H54 (cell line): ENCODE measurements at regions not wholly inside any gene's neighbourhood (a gene's known extent, or its start where the extent isn't known, plus 50 kb on each side); places are given as distances from the start of the nearest gene placed in this dataset.

ENCODE experiments used
- DNase-seq: peaks from one replicate; pipeline ENCODE4 v3.0.0; 2011; ENCODE audit warnings: low spot score, mixed read lengths; ENCODE audit not compliant: insufficient read length
- FAIRE-seq: peaks from 3 replicates; lab custom pipeline; 2011; peaks lifted over from hg19 to GRCh38; lab: Jason Lieb, UNC
- POLR2A ChIP-seq: IDR thresholded peaks from 2 replicates; pipeline ENCODE4 v1.6.1; 2011; ENCODE audit warnings: low read depth, mild to moderate bottlenecking, low read length

GRCh38 chr16:87552072-87552718, 50.1 kb upstream of the JPH3 start:
- no peak for FAIRE-seq
- no peak for TF ChIP-seq POLR2A
- no peak for DNase-seq

- no peak for DNase-seq
- TF ChIP-seq POLR2A, result no peak
- no peak for FAIRE-seq
Observed at GRCh38 chr16:87551487-87551886, 50.8 kb upstream of the JPH3 start.

GRCh38 chr16:87550495-87550961, 51.8 kb upstream of the JPH3 start:
- peak; percentile 41 for DNase-seq
- no peak for TF ChIP-seq POLR2A
- no peak for FAIRE-seq

GRCh38 chr16:87549627-87550494, 52.4 kb upstream of the JPH3 start:
- DNase-seq (no peak), FAIRE-seq (no peak)
- TF ChIP-seq POLR2A, result no peak

GRCh38 chr16:87548046-87548445, 54.3 kb upstream of the JPH3 start:
- FAIRE-seq (no peak), DNase-seq (no peak)
- TF ChIP-seq POLR2A, result no peak

GRCh38 chr16:87543436-87544191, 50.8 kb upstream of the ZCCHC14 start:
- FAIRE-seq (no peak), DNase-seq (no peak)
- TF ChIP-seq POLR2A, result no peak

- no peak for TF ChIP-seq POLR2A
- FAIRE-seq, result no peak
Observed at GRCh38 chr16:87542531-87543102, 49.8 kb upstream of the ZCCHC14 start.

More at GRCh38 chr16:87542531-87543102, 49.8 kb upstream of the ZCCHC14 start:
- DNase-seq, result no peak
